Naive thymus-derived CD4-positive, alpha-beta T cell (primary cell): ENCODE measurements at regions not wholly inside any gene's neighbourhood (a gene's known extent, or its start where the extent isn't known, plus 50 kb on each side); places are given as distances from the start of the nearest gene placed in this dataset.

Source experiments
- ATAC-seq: fragments of 150-1000 bp; cut with Tn5 transposase; 2 replicates; pipeline ENCODE4 v1.10.0; 2021; ENCODE audit warnings: mild to moderate bottlenecking, moderate library complexity
- CTCF ChIA-PET: fragments of 350-600 bp; sonication (Branson Sonifier 250); formaldehyde crosslinking; loops from one replicate; lab custom pipeline; 2021; ENCODE audit warnings: antibody characterized with exemption; lab: Charles Lee
- POLR2A ChIA-PET: fragments of 350-600 bp; sonication (Branson Sonifier 250); formaldehyde crosslinking; loops from one replicate; lab custom pipeline; 2021; ENCODE audit warnings: antibody characterized with exemption, inconsistent platforms; lab: Charles Lee
- DNase-seq, 9 donors: peaks; one replicate each; pipeline versions ENCODE4 v3.0.0 to v3.0.0-alpha.2; 2020 to 2022; ENCODE audit warnings: mixed read lengths in 1 of 9
- H3K27ac ChIP-seq: one replicate; pipeline ENCODE4 v1.7.0; 2013; ENCODE audit warnings: mild to moderate bottlenecking, low read depth, low read length, moderate library complexity
- H3K27me3 ChIP-seq, 2 donors: one replicate each; pipeline ENCODE4 v1.7.0; 2013; ENCODE audit warnings: low read length in 2 of 2, mild to moderate bottlenecking in 2 of 2, moderate library complexity in 2 of 2; ENCODE audit not compliant: control insufficient read depth in 2 of 2, insufficient read depth in 2 of 2
- H3K36me3 ChIP-seq, 3 experiments: 1 replicate in 2 of 3; 2 replicates in 1 of 3; pipeline ENCODE4 v1.7.0; 2013; ENCODE audit warnings: low read length in 3 of 3, mild to moderate bottlenecking in 3 of 3, moderate library complexity in 1 of 3; ENCODE audit not compliant: insufficient read depth in 3 of 3, control insufficient read depth in 2 of 3
- H3K4me1 ChIP-seq, 2 donors: one replicate each; pipeline ENCODE4 v1.7.0; 2013; ENCODE audit warnings: low read length in 2 of 2, mild to moderate bottlenecking in 2 of 2, moderate library complexity in 1 of 2; ENCODE audit not compliant: control insufficient read depth in 2 of 2, insufficient read depth in 2 of 2
- H3K4me3 ChIP-seq: 2 replicates; pipeline ENCODE4 v1.7.0; 2013; ENCODE audit warnings: mild to moderate bottlenecking, low read length
- H3K9me3 ChIP-seq, 3 experiments: 1 replicate in 2 of 3; 2 replicates in 1 of 3; pipeline ENCODE4 v1.7.0; 2013; ENCODE audit warnings: low read length in 3 of 3; ENCODE audit not compliant: control insufficient read depth in 2 of 3
- H3K27ac Mint-ChIP-seq, 9 donors: one replicate each; pipeline ENCODE4 v1.8.0; 2020 to 2022; ENCODE audit warnings: mixed read lengths in 9 of 9, mild to moderate bottlenecking in 8 of 9, moderate library complexity in 5 of 9, inconsistent platforms in 2 of 9
- H3K27me3 Mint-ChIP-seq, 5 donors: one replicate each; pipeline ENCODE4 v1.8.0; 2021 to 2022; ENCODE audit warnings: mixed read lengths in 5 of 5, mild to moderate bottlenecking in 1 of 5
- H3K36me3 Mint-ChIP-seq, 5 donors: one replicate each; pipeline ENCODE4 v1.8.0; 2020 to 2022; ENCODE audit warnings: mixed read lengths in 5 of 5, mild to moderate bottlenecking in 3 of 5, inconsistent platforms in 1 of 5
- H3K4me1 Mint-ChIP-seq, 7 donors: one replicate each; pipeline ENCODE4 v1.8.0; 2020 to 2022; ENCODE audit warnings: mixed read lengths in 7 of 7, mild to moderate bottlenecking in 3 of 7, inconsistent platforms in 1 of 7
- H3K4me3 Mint-ChIP-seq, 10 donors: one replicate each; pipeline ENCODE4 v1.8.0; 2020 to 2022; ENCODE audit warnings: mild to moderate bottlenecking in 10 of 10, mixed read lengths in 10 of 10, moderate library complexity in 6 of 10, inconsistent platforms in 2 of 10
- H3K9me3 Mint-ChIP-seq, 11 donors: one replicate each; pipeline ENCODE4 v1.8.0; 2020 to 2022; ENCODE audit warnings: mixed read lengths in 11 of 11, mild to moderate bottlenecking in 4 of 11, inconsistent platforms in 1 of 11, moderate library complexity in 1 of 11
- intact Hi-C, 2 donors: fragments of 100-400 bp; cut with micrococcal nuclease; formaldehyde crosslinking; loops; one replicate each; pipeline ENCODE4 v1.15.1; 2023

GRCh38 chr5:143505934-143506333, 102.4 kb upstream of the NR3C1 start:
- no peak overlapping the region for H3K27ac ChIP-seq
- intact Hi-C loops, result no loop called here
- no peaks in the 10 kb centered on the region for H3K9me3 ChIP-seq
- H3K4me1 ChIP-seq, result no peaks in the 10 kb centered on the region
- H3K27ac Mint-ChIP-seq, result no peak overlapping the region
- H3K27me3 ChIP-seq, result no peaks in the 10 kb centered on the region
- no peak for ATAC-seq
- peaks cover 0 to 10% (median 6%) of the 10 kb centered on the region in 11 donors for H3K9me3 Mint-ChIP-seq
- peaks cover 0 to 2% (median 0%) of the 10 kb centered on the region in 5 donors for H3K27me3 Mint-ChIP-seq
- no peak overlapping the region for H3K4me3 ChIP-seq
- ChIA-PET POLR2A (no interaction called here), CTCF (no interaction called here)
- no peak overlapping the region for H3K4me3 Mint-ChIP-seq
- no peaks in the 10 kb centered on the region for H3K4me1 Mint-ChIP-seq
- peaks cover 0 to 2% (median 0%) of the 10 kb centered on the region in 5 donors for H3K36me3 Mint-ChIP-seq
- DNase-seq, result no peak
- H3K36me3 ChIP-seq, result no peaks in the 10 kb centered on the region

- Mint-ChIP-seq H3K36me3 (peaks cover 0 to 2% (median 0%) of the 10 kb centered on the region in 5 donors), H3K4me1 (no peaks in the 10 kb centered on the region), H3K9me3 (peaks cover 0 to 10% (median 6%) of the 10 kb centered on the region in 11 donors), H3K27ac (no peak overlapping the region), H3K4me3 (no peak overlapping the region), H3K27me3 (no peaks in the 10 kb centered on the region)
- no peak for DNase-seq
- ChIA-PET CTCF (no interaction called here), POLR2A (no interaction called here)
- Histone ChIP-seq H3K4me3 (no peak overlapping the region), H3K4me1 (no peaks in the 10 kb centered on the region), H3K27me3 (no peaks in the 10 kb centered on the region), H3K27ac (no peak overlapping the region), H3K36me3 (no peaks in the 10 kb centered on the region), H3K9me3 (no peaks in the 10 kb centered on the region)
- intact Hi-C loops, result no loop called here
- ATAC-seq, result no peak
Observed at GRCh38 chr5:143505354-143505753, 101.9 kb upstream of the NR3C1 start.

GRCh38 chr5:143501310-143502044, 98.0 kb upstream of the NR3C1 start:
- intact Hi-C loops, result no loop called here
- H3K4me3 ChIP-seq, result no peak overlapping the region
- H3K4me1 Mint-ChIP-seq, result peaks cover 0 to 2% (median 0%) of the 10 kb centered on the region in 7 donors
- no peak overlapping the region for H3K27ac ChIP-seq
- ChIA-PET POLR2A (no interaction called here), CTCF (no interaction called here)
- H3K27ac Mint-ChIP-seq, result no peak overlapping the region
- H3K27me3 Mint-ChIP-seq, result peaks cover 0 to 10% (median 6%) of the 10 kb centered on the region in 5 donors
- DNase-seq (no peak), ATAC-seq (no peak)
- H3K36me3 ChIP-seq, result no peaks in the 10 kb centered on the region
- H3K4me3 Mint-ChIP-seq, result no peak overlapping the region
- peaks cover 0 to 10% (median 6%) of the 10 kb centered on the region in 11 donors for H3K9me3 Mint-ChIP-seq
- no peaks in the 10 kb centered on the region for H3K27me3 ChIP-seq
- H3K9me3 ChIP-seq, result no peaks in the 10 kb centered on the region
- no peaks in the 10 kb centered on the region for H3K4me1 ChIP-seq
- no peaks in the 10 kb centered on the region for H3K36me3 Mint-ChIP-seq

GRCh38 chr5:143499480-143500114, 96.1 kb upstream of the NR3C1 start:
- POLR2A ChIA-PET, result no interaction called here
- DNase-seq (no peak), ATAC-seq (no peak)
- Histone ChIP-seq H3K4me1 (no peaks in the 10 kb centered on the region), H3K27ac (no peak overlapping the region), H3K4me3 (no peak overlapping the region), H3K36me3 (no peaks in the 10 kb centered on the region), H3K9me3 (no peaks in the 10 kb centered on the region), H3K27me3 (no peaks in the 10 kb centered on the region)
- Mint-ChIP-seq H3K4me1 (peaks cover 0 to 3% (median 0%) of the 10 kb centered on the region in 7 donors), H3K27me3 (peaks cover 0 to 13% (median 6%) of the 10 kb centered on the region in 5 donors), H3K9me3 (peaks cover 0 to 2% (median 0%) of the 10 kb centered on the region in 11 donors), H3K4me3 (no peak overlapping the region), H3K27ac (no peak overlapping the region), H3K36me3 (no peaks in the 10 kb centered on the region)
- CTCF ChIA-PET, result no interaction called here
- intact Hi-C loops, result no loop called here

GRCh38 chr5:143498821-143499220, 95.3 kb upstream of the NR3C1 start:
- ATAC-seq (no peak), DNase-seq (no peak)
- Histone ChIP-seq H3K4me3 (no peak overlapping the region), H3K36me3 (no peaks in the 10 kb centered on the region), H3K27ac (no peak overlapping the region), H3K27me3 (no peaks in the 10 kb centered on the region), H3K9me3 (no peaks in the 10 kb centered on the region), H3K4me1 (no peaks in the 10 kb centered on the region)
- Mint-ChIP-seq H3K9me3 (peaks cover 0 to 2% (median 0%) of the 10 kb centered on the region in 11 donors), H3K27ac (no peak overlapping the region), H3K4me3 (no peak overlapping the region), H3K36me3 (no peaks in the 10 kb centered on the region), H3K4me1 (peaks cover 0 to 3% (median 0%) of the 10 kb centered on the region in 7 donors), H3K27me3 (peaks cover 0 to 13% (median 6%) of the 10 kb centered on the region in 5 donors)
- ChIA-PET POLR2A (no interaction called here), CTCF (no interaction called here)
- intact Hi-C loops, result no loop called here

- ATAC-seq, result no peak
- ChIA-PET POLR2A (no interaction called here), CTCF (interaction anchor here (1.0 kb wide), 1 partner anchor 204 kb away, joined by 3 read pairs; no protein-coding TSS in a partner anchor)
- DNase-seq, result no peak
- intact Hi-C loops, result no loop called here
- no peak overlapping the region for H3K4me3 Mint-ChIP-seq
- Histone ChIP-seq H3K27ac (no peak overlapping the region), H3K4me3 (no peak overlapping the region), H3K36me3 (no peaks in the 10 kb centered on the region), H3K4me1 (no peaks in the 10 kb centered on the region), H3K9me3 (no peaks in the 10 kb centered on the region), H3K27me3 (no peaks in the 10 kb centered on the region)
- peaks cover 0 to 2% (median 0%) of the 10 kb centered on the region in 11 donors for H3K9me3 Mint-ChIP-seq
- H3K27ac Mint-ChIP-seq, result no peak overlapping the region
- peaks cover 0 to 13% (median 6%) of the 10 kb centered on the region in 5 donors for H3K27me3 Mint-ChIP-seq
- peaks cover 0 to 3% (median 0%) of the 10 kb centered on the region in 7 donors for H3K4me1 Mint-ChIP-seq
- H3K36me3 Mint-ChIP-seq, result no peaks in the 10 kb centered on the region
Observed at GRCh38 chr5:143497749-143498148, 94.3 kb upstream of the NR3C1 start.
